HG03565 (cell line): ENCODE measurements at regions not wholly inside any gene's neighbourhood (a gene's known extent, or its start where the extent isn't known, plus 50 kb on each side); places are given as distances from the start of the nearest gene placed in this dataset.

Experiments used
- ATAC-seq: cut with Tn5 transposase; IDR thresholded peaks from one replicate; pipeline ENCODE4 v1.9.1; 2021; ENCODE audit warnings: mild to moderate bottlenecking, moderate library complexity; ENCODE audit not compliant: unreplicated experiment

GRCh38 chr3:18837137-18837755, 311.1 kb upstream of the KCNH8 start:
- ATAC-seq: no peak

DNA sequence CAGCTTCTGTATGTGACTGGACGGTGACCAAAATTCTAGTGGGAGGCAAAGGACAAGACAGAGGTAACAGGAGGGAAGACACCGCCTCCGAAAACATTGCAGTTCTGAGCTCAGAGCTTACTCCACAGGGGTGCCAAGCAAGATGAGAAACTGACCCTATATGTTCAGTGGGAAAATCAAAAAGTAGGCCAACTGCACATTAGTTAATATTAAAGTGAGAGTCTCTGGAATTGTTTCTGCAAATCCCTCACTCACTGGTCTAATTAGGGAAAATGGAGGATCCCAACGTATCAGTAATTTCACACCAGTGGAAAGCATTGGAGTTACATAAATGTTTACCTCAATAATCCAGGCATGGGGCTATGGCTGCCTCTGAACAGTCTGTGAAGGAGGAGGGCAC, 313.3 kb upstream of the KCNH8 start:
- ATAC-seq: no peak

GRCh38 chr3:18830087-18830486, 318.2 kb upstream of the KCNH8 start:
- ATAC-seq: no peak

DNA sequence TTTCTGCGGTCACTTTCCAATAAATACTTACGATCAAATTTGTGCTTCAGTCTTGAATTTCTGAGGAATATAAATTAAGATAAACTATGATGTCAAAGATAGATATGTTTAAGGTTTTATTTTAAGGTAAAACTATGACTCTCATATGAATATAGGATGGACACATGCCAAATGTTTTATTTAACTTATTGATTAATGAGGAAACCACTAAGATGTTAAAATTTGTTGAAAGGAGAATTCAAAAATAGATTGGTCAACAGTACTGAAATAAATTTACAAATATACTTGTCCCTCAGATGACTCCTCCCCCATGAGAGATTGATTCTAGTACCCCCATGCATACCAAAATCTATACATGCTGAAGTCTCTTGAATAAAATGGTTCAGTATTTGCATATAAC, 319.7 kb upstream of the KCNH8 start:
- ATAC-seq: no peak

DNA sequence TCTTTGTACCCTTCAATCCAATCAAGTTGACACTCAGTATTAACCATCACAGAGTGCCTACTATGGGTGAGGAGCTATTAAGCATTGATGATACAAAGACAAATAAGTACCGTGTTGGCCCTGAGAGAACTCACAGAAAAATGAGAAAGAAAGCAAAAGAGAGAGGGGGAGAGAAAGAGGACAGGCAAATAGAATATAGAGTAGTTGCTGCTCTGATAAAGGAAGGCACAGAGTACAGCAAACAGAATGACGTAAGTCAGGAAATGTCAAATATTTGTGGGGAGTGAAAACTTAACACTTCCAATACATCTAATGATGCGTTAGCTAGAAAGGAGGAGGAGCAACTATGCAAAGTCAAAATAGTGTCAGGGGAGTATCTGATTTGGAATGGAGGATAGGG, 320.6 kb upstream of the KCNH8 start:
- no peak for ATAC-seq

DNA sequence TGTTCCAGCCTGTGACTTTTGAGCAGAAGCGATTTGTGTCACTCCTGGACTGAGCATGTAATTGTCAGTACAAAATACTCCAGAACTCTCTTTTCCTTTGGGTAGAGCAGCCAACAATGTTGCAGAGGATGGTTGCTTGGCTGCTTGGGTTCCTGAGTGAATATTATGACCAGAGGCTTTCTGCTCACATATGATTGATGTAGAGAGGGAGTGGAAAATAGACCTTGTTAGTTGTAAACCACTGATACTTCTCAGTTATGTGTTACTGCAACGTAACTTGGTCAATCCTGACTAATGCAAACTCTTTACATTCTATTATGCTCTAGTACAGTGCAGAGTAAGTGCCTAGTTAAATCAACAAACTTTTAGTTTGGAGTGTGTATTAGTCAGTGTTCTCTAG, 322.6 kb upstream of the KCNH8 start:
- ATAC-seq: no peak

DNA sequence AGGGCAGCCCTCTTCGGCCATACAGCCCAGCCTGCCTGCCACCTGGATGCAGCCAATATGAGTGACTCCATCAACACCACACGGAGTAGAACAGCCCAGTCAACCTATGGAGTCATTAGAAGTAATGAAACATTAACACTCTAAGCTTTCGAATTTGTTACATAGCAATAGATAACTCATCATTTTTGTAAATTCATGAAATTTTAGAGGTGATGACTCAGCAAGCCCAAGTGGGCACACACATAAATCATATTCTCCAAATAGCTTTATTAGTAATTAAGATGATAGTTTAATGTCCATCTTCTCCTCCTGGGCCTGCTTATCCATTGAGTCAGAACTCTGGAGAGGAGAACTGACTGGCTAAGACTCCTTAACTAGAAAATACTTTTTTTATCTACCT, 335.0 kb upstream of the KCNH8 start:
- no peak for ATAC-seq

GRCh38 chr3:18812316-18812715, 336.0 kb upstream of the KCNH8 start:
- no peak for ATAC-seq

GRCh38 chr3:18810306-18810661, 338.0 kb upstream of the KCNH8 start:
- no peak for ATAC-seq

GRCh38 chr3:18809640-18810305, 338.5 kb upstream of the KCNH8 start:
- no peak for ATAC-seq

- ATAC-seq: no peak
Observed at GRCh38 chr3:18808429-18808828, 339.9 kb upstream of the KCNH8 start.

DNA sequence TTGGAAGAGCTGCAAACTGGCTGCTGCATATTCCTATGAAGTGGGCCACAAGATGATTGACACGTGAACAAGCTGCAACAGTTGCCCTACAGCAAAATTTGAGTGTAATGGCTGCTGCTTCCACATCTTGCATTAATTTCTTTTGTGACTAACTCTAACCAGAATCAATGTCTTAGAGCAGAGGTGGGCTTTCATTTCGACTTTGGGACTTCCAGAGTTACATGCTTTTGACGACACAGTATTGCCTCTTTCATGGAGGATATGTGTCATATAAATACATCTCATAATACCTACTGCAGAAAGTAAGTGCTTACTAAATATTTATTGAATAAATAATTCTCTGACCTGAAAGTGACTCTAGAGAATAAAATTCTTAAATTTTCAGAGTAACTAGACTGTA, 340.7 kb upstream of the KCNH8 start:
- ATAC-seq: no peak

DNA sequence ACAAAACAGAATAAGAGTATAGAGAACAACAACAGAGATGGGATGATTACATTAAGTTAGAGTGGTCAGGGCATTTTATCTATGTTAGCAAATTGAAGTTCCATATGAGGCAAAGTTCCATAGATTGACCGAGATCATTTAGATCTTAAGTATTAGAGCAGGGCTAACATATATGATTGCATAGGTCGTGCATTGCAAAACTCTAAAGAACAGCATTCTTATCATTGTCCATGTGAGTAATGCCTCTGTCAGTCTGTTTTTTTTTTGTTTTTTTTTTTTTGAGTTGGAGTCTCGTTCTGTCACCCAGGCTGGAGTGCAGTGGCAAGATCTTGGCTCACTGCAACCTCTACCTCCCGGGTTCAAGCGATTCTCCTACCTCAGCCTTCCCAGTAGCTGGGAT, 341.7 kb upstream of the KCNH8 start:
- no peak for ATAC-seq

- ATAC-seq: no peak
Observed at GRCh38 chr3:18797378-18797777, 350.9 kb upstream of the KCNH8 start.

DNA sequence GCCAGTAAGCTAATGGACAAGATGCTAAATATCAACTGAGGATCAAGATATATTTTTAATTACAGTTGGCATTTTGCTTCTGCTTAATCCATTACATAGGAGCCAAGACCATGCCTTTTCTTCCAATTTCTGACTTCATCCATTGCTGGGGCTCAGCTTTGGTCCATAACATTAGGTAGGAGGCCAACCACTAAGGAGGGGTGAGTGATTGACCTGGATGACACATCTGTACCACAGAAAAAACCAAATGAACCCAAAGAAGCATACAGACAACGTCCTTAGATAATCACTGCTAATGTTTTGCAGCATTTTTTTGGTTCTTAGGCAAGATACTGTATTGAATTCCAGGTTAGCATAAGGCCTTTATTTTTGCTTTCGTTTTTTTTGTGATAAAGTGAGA, 353.2 kb upstream of the KCNH8 start:
- ATAC-seq: no peak

- ATAC-seq: no peak
Observed at GRCh38 chr3:18791752-18792151, 356.6 kb upstream of the KCNH8 start.

GRCh38 chr3:18791182-18791581, 357.1 kb upstream of the KCNH8 start:
- no peak for ATAC-seq

- ATAC-seq: no peak
Observed at GRCh38 chr3:18790384-18790783, 357.9 kb upstream of the KCNH8 start.

DNA sequence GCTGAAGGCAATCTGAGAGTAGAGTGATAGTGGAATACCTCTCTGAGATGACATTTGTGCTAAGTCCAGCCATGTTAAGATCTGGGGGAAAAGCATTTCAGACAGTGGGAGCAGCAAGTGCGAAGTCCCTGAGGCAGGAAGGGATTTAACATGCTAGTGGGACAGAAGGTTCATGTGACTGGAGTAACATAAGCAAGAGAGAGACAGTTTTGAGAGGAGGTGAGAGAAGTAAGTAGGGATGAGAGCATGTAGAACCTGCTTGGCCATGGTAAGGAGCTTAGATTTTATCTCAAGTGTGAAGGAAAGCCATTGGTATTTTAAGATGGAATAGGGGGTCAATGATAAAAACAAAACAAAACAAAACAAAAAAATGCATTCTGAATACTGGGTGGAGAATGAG, 358.6 kb upstream of the KCNH8 start:
- ATAC-seq: no peak

GRCh38 chr3:18787441-18787840, 360.9 kb upstream of the KCNH8 start:
- ATAC-seq: no peak

DNA sequence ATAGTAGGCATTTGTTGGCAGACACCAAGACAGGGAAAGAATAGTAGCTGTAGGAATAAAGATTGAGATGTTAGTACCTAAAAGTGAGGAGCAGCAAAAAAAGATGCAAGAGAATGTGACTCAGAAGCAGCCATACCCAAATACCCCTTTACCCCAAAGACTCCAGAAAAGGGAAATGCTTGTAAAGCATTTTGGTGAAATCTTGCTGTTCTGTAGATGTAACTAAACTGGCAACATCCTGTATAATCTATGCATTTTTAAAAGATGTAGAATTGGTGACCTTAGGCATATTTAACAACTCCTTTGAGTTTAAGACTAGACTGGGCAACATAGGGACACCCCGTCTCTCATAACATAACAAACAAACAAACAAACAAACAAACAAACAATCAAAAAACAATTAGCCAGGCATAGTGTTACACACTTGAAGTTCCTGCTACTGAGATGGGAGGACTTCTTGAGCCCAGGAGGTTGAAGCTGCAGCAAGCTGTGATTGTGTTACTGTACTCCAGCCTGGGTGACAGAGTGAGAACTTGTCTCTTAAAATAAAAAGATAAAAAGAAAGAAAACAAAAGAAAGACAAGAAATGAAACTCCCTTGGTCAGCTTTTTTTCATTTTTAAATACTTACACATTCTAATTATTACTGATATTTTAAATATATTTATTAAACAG, 361.5 kb upstream of the KCNH8 start:
- ATAC-seq: no peak

DNA sequence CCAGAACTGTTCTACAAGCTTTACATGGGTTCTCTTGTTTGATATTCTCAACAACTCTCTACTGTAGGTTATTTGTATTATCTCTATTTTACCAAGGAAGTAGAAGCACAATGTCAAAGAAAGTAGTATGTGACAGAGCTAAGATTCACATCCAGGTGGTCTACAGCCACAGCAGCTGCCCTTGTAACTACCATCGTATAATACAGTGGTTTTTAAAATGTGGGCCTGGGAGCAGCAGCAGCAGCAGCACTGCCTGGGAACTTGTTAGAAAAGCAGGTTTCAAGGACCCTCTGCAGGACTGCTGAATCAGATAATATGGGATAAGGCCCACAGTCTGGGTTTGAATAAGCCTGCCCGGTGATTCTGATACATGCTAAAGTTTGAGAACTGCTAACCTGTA, 357.1 kb upstream of the SATB1 start:
- ATAC-seq: no peak

- no peak for ATAC-seq
Observed at GRCh38 chr3:18780959-18781358, 355.8 kb upstream of the SATB1 start.
